Keratinocyte (primary cell): ENCODE measurements at regions not wholly inside any gene's neighbourhood (a gene's known extent, or its start where the extent isn't known, plus 50 kb on each side); places are given as distances from the start of the nearest gene placed in this dataset.

Experiments used
- DNase-seq: peaks from one replicate; pipeline ENCODE4 v3.0.0-alpha.2; 2011; ENCODE audit warnings: low read depth, missing footprints, low spot score
- FAIRE-seq: peaks from 2 replicates; lab custom pipeline; 2011; peaks lifted over from hg19 to GRCh38; lab: Jason Lieb, UNC
- H2AFZ ChIP-seq: 2 replicates; pipeline ENCODE4 v1.6.0; 2012; ENCODE audit warnings: low read length, control low read depth, inconsistent platforms; ENCODE audit not compliant: control insufficient read depth
- H3K27ac ChIP-seq: 2 replicates; pipeline ENCODE4 v1.5.1; 2011; ENCODE audit warnings: low read length; ENCODE audit not compliant: control insufficient read depth, insufficient read depth
- H3K27me3 ChIP-seq: 3 replicates; pipeline ENCODE4 v1.6.0; 2011; ENCODE audit warnings: low read length; ENCODE audit not compliant: control insufficient read depth, insufficient read depth; ENCODE audit errors: extremely low read depth
- H3K36me3 ChIP-seq, 2 experiments: 2 replicates in 1 of 2; 3 replicates in 1 of 2; pipeline ENCODE4 v1.5.1; 2011; ENCODE audit warnings: low read length in 2 of 2, mild to moderate bottlenecking in 1 of 2; ENCODE audit not compliant: control insufficient read depth in 2 of 2, insufficient read depth in 2 of 2; ENCODE audit errors: extremely low read depth in 1 of 2
- H3K4me1 ChIP-seq: 3 replicates; pipeline ENCODE4 v1.5.1; 2011; ENCODE audit warnings: low read length; ENCODE audit not compliant: control insufficient read depth, insufficient read depth; ENCODE audit errors: extremely low read depth
- H3K4me2 ChIP-seq: 3 replicates; pipeline ENCODE4 v1.6.0; 2011; ENCODE audit warnings: low read depth, low read length; ENCODE audit not compliant: control insufficient read depth, insufficient read depth; ENCODE audit errors: extremely low read depth
- H3K4me3 ChIP-seq, 3 experiments: fragments of 200-600 bp in 1 of 3; sonication (generic) in 1 of 3; 2 replicates in 2 of 3; 3 replicates in 1 of 3; pipeline ENCODE4 v1.5.1; 2011 to 2016; ENCODE audit warnings: low read length in 3 of 3, mild to moderate bottlenecking in 3 of 3, control low read depth in 2 of 3, inconsistent platforms in 1 of 3, low read depth in 1 of 3, mixed read lengths in 1 of 3, mixed run types in 1 of 3, moderate library complexity in 1 of 3; ENCODE audit not compliant: control insufficient read depth in 2 of 3, insufficient read depth in 2 of 3; ENCODE audit errors: extremely low read depth in 1 of 3
- H3K79me2 ChIP-seq: 2 replicates; pipeline ENCODE4 v1.6.0; 2012; ENCODE audit warnings: low read length; ENCODE audit not compliant: control insufficient read depth, insufficient read depth
- H3K9ac ChIP-seq: 3 replicates; pipeline ENCODE4 v1.6.0; 2011; ENCODE audit warnings: low read length; ENCODE audit not compliant: control insufficient read depth, insufficient read depth; ENCODE audit errors: extremely low read depth
- H3K9me1 ChIP-seq: 3 replicates; pipeline ENCODE4 v1.6.0; 2011; ENCODE audit warnings: low read length; ENCODE audit not compliant: control insufficient read depth, insufficient read depth; ENCODE audit errors: extremely low read depth
- H3K9me3 ChIP-seq: 2 replicates; pipeline ENCODE4 v1.5.1; 2012; ENCODE audit warnings: low read depth, low read length; ENCODE audit not compliant: control insufficient read depth
- H4K20me1 ChIP-seq: 3 replicates; pipeline ENCODE4 v1.6.0; 2011; ENCODE audit warnings: low read length; ENCODE audit not compliant: control insufficient read depth, insufficient read depth; ENCODE audit errors: extremely low read depth
- EZH2 ChIP-seq: IDR thresholded peaks from one replicate; pipeline ENCODE4 v1.6.1; 2012; ENCODE audit warnings: inconsistent platforms, mild to moderate bottlenecking, low read length, moderate library complexity
- dilution Hi-C: fragments of 300-500 bp; cut with MboI; formaldehyde crosslinking; loops from one replicate; pipeline ENCODE4 v1.7.0; 2020; ENCODE audit warnings: low sequenced_read_pairs; ENCODE audit not compliant: extremely low pct_ligation_motif_present
- TF ChIP-seq, protein P1 (sequence below), 3 experiments: IDR thresholded peaks in 1 of 3; conservative IDR thresholded peaks in 1 of 3; optimal IDR thresholded peaks in 1 of 3; 2 replicates in 2 of 3; 3 replicates in 1 of 3; pipeline versions ENCODE3 to v1.5.1; 2011; ENCODE audit warnings: low read length in 3 of 3, mild to moderate bottlenecking in 3 of 3, moderate library complexity in 2 of 3, control low read depth in 1 of 3, inconsistent platforms in 1 of 3; ENCODE audit not compliant: insufficient read depth in 2 of 3; ENCODE audit errors: extremely low read depth in 1 of 3

DNA sequence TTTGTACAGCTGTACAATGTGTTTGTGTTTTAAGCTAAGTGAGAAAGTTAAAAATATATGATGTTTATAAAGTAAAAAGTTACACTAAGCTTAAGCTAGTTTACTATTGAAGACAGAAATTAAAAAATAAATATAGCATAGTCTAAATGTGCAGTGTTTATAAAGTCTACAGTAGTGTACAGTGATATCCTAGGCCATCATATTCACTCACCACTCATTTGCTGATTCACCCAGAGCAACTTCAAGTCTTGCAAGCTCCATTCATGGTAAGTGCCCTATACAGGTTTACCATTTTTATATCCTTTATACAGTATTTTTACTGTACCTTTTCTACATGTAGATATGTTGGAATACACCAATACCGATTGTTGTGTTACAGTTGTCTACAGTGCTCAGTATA lies 553.2 kb upstream of the TBL1XR1 start:
- dilution Hi-C loops = no loop called here
- Histone ChIP-seq H3K9me1 (no peaks in the 10 kb centered on the region), H3K27me3 (no peaks in the 10 kb centered on the region), H3K4me2 (no peak overlapping the region), H3K79me2 (no peaks in the 10 kb centered on the region), H4K20me1 (no peaks in the 10 kb centered on the region), H3K36me3 (no peaks in the 10 kb centered on the region), H3K4me1 (peaks cover 23% of the 10 kb centered on the region), H3K27ac (no peak overlapping the region), H3K9ac (no peak overlapping the region), H3K4me3 (no peak overlapping the region), H2AFZ (no peak overlapping the region), H3K9me3 (no peaks in the 10 kb centered on the region)
- FAIRE-seq (no peak), DNase-seq (no peak)
- TF ChIP-seq, protein P1, sequence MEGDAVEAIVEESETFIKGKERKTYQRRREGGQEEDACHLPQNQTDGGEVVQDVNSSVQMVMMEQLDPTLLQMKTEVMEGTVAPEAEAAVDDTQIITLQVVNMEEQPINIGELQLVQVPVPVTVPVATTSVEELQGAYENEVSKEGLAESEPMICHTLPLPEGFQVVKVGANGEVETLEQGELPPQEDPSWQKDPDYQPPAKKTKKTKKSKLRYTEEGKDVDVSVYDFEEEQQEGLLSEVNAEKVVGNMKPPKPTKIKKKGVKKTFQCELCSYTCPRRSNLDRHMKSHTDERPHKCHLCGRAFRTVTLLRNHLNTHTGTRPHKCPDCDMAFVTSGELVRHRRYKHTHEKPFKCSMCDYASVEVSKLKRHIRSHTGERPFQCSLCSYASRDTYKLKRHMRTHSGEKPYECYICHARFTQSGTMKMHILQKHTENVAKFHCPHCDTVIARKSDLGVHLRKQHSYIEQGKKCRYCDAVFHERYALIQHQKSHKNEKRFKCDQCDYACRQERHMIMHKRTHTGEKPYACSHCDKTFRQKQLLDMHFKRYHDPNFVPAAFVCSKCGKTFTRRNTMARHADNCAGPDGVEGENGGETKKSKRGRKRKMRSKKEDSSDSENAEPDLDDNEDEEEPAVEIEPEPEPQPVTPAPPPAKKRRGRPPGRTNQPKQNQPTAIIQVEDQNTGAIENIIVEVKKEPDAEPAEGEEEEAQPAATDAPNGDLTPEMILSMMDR (optimal IDR thresholded peaks at IDR 0.05 in 1 of 3, IDR thresholded peaks at IDR 0.05 in 1 of 3, conservative IDR thresholded peaks at IDR 0.05 in 1 of 3; ENCODE audit: extremely low read depth in 1 of 3, insufficient read depth in 2 of 3, low read length in 3 of 3) = no peak
- TF ChIP-seq EZH2 = no peak

DNA sequence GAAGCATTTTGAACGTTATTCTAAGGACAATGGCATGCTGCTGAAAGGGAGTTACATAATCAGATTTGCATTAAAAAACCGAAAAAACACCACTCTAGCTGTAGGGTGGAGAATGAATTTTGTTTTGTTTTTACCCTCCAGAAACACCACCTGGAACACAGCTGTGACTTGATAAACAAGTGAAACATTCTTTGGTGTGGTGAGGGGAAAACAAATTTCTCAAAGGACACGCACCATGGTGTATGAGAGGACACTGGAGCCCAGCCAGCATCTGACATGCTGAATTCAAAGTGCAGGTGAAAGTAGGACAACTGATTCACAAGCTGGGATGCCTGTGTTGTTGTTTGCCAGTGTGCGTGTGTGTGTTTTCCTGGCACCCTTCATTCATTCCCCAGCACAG lies 554.5 kb upstream of the TBL1XR1 start:
- H3K9me1 ChIP-seq = no peaks in the 10 kb centered on the region
- H3K9me3 ChIP-seq = no peaks in the 10 kb centered on the region
- FAIRE-seq (no peak), DNase-seq (no peak)
- TF ChIP-seq, protein P1 (optimal IDR thresholded peaks at IDR 0.05 in 1 of 3, IDR thresholded peaks at IDR 0.05 in 1 of 3, conservative IDR thresholded peaks at IDR 0.05 in 1 of 3; ENCODE audit: extremely low read depth in 1 of 3, insufficient read depth in 2 of 3, low read length in 3 of 3) = no peak
- TF ChIP-seq EZH2 = no peak
- H3K4me3 ChIP-seq = no peak overlapping the region
- dilution Hi-C loops = no loop called here
- H3K27ac ChIP-seq = no peak overlapping the region
- H3K4me1 ChIP-seq = peaks cover 10% of the 10 kb centered on the region
- H3K4me2 ChIP-seq = no peak overlapping the region
- no peaks in the 10 kb centered on the region for H3K27me3 ChIP-seq
- no peak overlapping the region for H2AFZ ChIP-seq
- no peaks in the 10 kb centered on the region for H3K36me3 ChIP-seq
- no peak overlapping the region for H3K9ac ChIP-seq
- no peaks in the 10 kb centered on the region for H4K20me1 ChIP-seq
- H3K79me2 ChIP-seq = no peaks in the 10 kb centered on the region
